ENCODE measurements at regions not wholly inside any gene's neighbourhood (a gene's known extent, or its start where the extent isn't known, plus 50 kb on each side); places are given as distances from the start of the nearest gene placed in this dataset.

- Histone ChIP-seq H2AFZ (ENCODE audit: low read depth) (no peak overlapping the region), H3K4me1 (ENCODE audit: low read depth, poor library complexity, severe bottlenecking) (no peaks in the 10 kb centered on the region)
Observed at GRCh38 chr5:18792145-18792544, 1157.9 kb downstream of the TAF11L14 start.

GRCh38 chr5:18797222-18797621 is 1163.0 kb downstream of the TAF11L14 start:
- H2AFZ ChIP-seq (ENCODE audit: low read depth): no peak overlapping the region
- no peak overlapping the region for H3K4me2 ChIP-seq
- no peaks in the 10 kb centered on the region for H3K36me3 ChIP-seq (ENCODE audit: insufficient read depth)
- TF ChIP-seq CTCF (conservative IDR thresholded peaks at IDR 0.05; ENCODE audit: low read depth, low read length): no peak
- no peaks in the 10 kb centered on the region for H3K79me2 ChIP-seq (ENCODE audit: insufficient read depth, low read depth)
- no peak overlapping the region for H3K9ac ChIP-seq
- H4K20me1 ChIP-seq (ENCODE audit: insufficient read depth): no peaks in the 10 kb centered on the region
- H3K27me3 ChIP-seq (ENCODE audit: insufficient read depth, low read depth): no peaks in the 10 kb centered on the region
- H3K4me3 ChIP-seq (IDR thresholded peaks at IDR 0.05; ENCODE audit: insufficient read depth, low read depth, low read length): no peak overlapping the region
- no peaks in the 10 kb centered on the region for H3K4me1 ChIP-seq (ENCODE audit: low read depth, poor library complexity, severe bottlenecking)
- H3K27ac ChIP-seq: no peak overlapping the region

More at GRCh38 chr5:18792145-18792544, 1157.9 kb downstream of the TAF11L14 start:
- Histone ChIP-seq H3K27ac (no peak overlapping the region), H4K20me1 (ENCODE audit: insufficient read depth) (no peaks in the 10 kb centered on the region), H3K4me3 (IDR thresholded peaks at IDR 0.05; ENCODE audit: insufficient read depth, low read depth, low read length) (no peak overlapping the region), H3K36me3 (ENCODE audit: insufficient read depth) (no peaks in the 10 kb centered on the region), H3K79me2 (ENCODE audit: insufficient read depth, low read depth) (no peaks in the 10 kb centered on the region), H3K27me3 (ENCODE audit: insufficient read depth, low read depth) (no peaks in the 10 kb centered on the region), H3K4me2 (no peak overlapping the region), H3K9ac (no peak overlapping the region)
- no peak for TF ChIP-seq CTCF (conservative IDR thresholded peaks at IDR 0.05; ENCODE audit: low read depth, low read length)

- Histone ChIP-seq H3K4me2 (no peak overlapping the region), H3K79me2 (ENCODE audit: insufficient read depth, low read depth) (no peaks in the 10 kb centered on the region), H3K4me3 (IDR thresholded peaks at IDR 0.05; ENCODE audit: insufficient read depth, low read depth, low read length) (no peak overlapping the region), H3K4me1 (ENCODE audit: low read depth, poor library complexity, severe bottlenecking) (no peaks in the 10 kb centered on the region), H3K36me3 (ENCODE audit: insufficient read depth) (no peaks in the 10 kb centered on the region), H4K20me1 (ENCODE audit: insufficient read depth) (no peaks in the 10 kb centered on the region), H3K9ac (no peak overlapping the region), H2AFZ (ENCODE audit: low read depth) (no peak overlapping the region), H3K27me3 (ENCODE audit: insufficient read depth, low read depth) (no peaks in the 10 kb centered on the region), H3K27ac (no peak overlapping the region)
- no peak for TF ChIP-seq CTCF (conservative IDR thresholded peaks at IDR 0.05; ENCODE audit: low read depth, low read length)
Observed at GRCh38 chr5:18798058-18798457, 1163.8 kb downstream of the TAF11L14 start.

DNA sequence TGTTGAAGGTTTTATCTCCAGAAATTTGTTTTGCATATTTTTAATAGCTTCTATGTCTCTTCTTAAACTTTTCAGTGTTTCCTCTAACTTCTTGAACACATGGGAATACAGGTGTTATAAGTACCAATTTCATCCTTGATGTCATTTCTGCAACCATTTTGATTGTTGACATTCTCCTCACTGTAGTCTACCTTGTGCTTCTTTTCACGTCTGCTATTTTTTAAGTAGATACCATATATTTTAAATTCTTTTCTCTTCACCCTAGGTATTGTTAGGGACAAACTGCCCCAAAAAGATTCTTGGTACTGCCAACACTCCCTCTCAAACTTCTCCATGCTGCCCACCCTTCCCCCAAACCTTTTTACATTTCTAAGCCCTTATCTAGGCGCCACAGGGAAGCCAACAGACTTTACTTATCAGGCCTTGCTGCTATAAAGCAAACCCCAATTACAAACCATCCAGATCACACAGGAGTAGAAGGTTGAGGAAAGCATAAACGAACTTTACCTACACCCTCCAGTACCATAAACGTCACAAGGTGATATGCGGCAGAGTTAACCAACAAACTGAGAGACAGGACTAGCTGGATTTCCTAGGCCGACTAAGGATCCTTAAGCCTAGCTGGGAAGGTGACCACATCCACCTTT is 1165.3 kb downstream of the TAF11L14 start:
- TF ChIP-seq CTCF (conservative IDR thresholded peaks at IDR 0.05; ENCODE audit: low read depth, low read length): no peak
- Histone ChIP-seq H3K4me1 (ENCODE audit: low read depth, poor library complexity, severe bottlenecking) (no peaks in the 10 kb centered on the region), H3K36me3 (ENCODE audit: insufficient read depth) (no peaks in the 10 kb centered on the region), H4K20me1 (ENCODE audit: insufficient read depth) (no peaks in the 10 kb centered on the region), H3K27me3 (ENCODE audit: insufficient read depth, low read depth) (no peaks in the 10 kb centered on the region), H3K9ac (no peak overlapping the region), H2AFZ (ENCODE audit: low read depth) (no peak overlapping the region), H3K4me2 (no peak overlapping the region), H3K27ac (no peak overlapping the region), H3K4me3 (IDR thresholded peaks at IDR 0.05; ENCODE audit: insufficient read depth, low read depth, low read length) (no peak overlapping the region), H3K79me2 (ENCODE audit: insufficient read depth, low read depth) (no peaks in the 10 kb centered on the region)
